ENCODE measurements at regions not wholly inside any gene's neighbourhood (a gene's known extent, or its start where the extent isn't known, plus 50 kb on each side); places are given as distances from the start of the nearest gene placed in this dataset.

DNA sequence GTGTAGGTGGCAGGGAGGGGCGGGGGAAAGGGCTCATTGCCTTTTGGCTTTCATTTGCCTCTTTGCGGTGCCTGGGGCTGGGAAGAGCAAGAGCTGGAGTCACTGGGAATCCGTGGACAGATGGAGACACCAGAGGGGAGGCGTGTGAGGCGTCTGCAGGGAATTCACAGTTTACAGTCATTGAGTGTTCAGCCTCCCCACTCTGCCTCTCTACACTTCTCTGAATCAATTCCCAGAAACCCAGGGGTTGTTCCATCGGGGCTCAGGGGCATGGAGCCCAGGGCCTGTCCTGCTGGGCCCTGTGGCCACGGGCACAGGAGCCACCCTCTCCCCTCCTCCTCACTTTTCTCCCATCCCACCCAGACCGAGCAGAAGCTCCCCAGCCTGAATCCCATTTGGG is 160.5 kb upstream of the NAV2 start:
- Mint-ChIP-seq H3K27ac (no peak overlapping the region), H3K36me3 (ENCODE audit: low read depth) (no peaks in the 10 kb centered on the region), H3K27me3 (ENCODE audit: insufficient read depth, low read depth, poor library complexity) (peaks cover 9% of the 10 kb centered on the region), H3K9me3 (no peaks in the 10 kb centered on the region), H3K4me1 (peaks cover 27% of the 10 kb centered on the region), H3K4me3 (no peak overlapping the region)
- H3K27ac ChIP-seq (ENCODE audit: low read depth): no peak overlapping the region
- 0 out of 2 replicates have a peak overlapping the region, but pooled peaks have one; percentile 78 for H2AFZ ChIP-seq
- H3K36me3 ChIP-seq (ENCODE audit: insufficient read depth): no peaks in the 10 kb centered on the region
- H3K27me3 ChIP-seq (ENCODE audit: insufficient read depth): no peaks in the 10 kb centered on the region
- no peak for ATAC-seq
- no peaks in the 10 kb centered on the region for H3K79me2 ChIP-seq (replicated peaks; ENCODE audit: insufficient read depth)
- H3K9me2 ChIP-seq (ENCODE audit: insufficient read depth): no peaks in the 10 kb centered on the region
- DNase-seq (ENCODE audit: low spot score): no peak
- H3K4me3 ChIP-seq: no peak overlapping the region
- H4K20me1 ChIP-seq (replicated peaks; ENCODE audit: insufficient read depth): no peaks in the 10 kb centered on the region
- TF ChIP-seq POLR2AphosphoS5 (IDR thresholded peaks at IDR 0.05; ENCODE audit: low read depth): no peak
- TF ChIP-seq, protein P1, sequence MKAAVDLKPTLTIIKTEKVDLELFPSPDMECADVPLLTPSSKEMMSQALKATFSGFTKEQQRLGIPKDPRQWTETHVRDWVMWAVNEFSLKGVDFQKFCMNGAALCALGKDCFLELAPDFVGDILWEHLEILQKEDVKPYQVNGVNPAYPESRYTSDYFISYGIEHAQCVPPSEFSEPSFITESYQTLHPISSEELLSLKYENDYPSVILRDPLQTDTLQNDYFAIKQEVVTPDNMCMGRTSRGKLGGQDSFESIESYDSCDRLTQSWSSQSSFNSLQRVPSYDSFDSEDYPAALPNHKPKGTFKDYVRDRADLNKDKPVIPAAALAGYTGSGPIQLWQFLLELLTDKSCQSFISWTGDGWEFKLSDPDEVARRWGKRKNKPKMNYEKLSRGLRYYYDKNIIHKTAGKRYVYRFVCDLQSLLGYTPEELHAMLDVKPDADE (IDR thresholded peaks at IDR 0.05): no peak
- no peak for TF ChIP-seq EZH2phosphoT487 (IDR thresholded peaks at IDR 0.05; ENCODE audit: unreplicated experiment)
- no peak for TF ChIP-seq STAT1 (IDR thresholded peaks at IDR 0.05; ENCODE audit: unreplicated experiment)
- no peaks in the 10 kb centered on the region for H3F3A ChIP-seq (replicated peaks; ENCODE audit: low read depth)
- no peak overlapping the region for H3K4me2 ChIP-seq
- 0 out of 2 replicates have a peak, but pooled peaks cover 5% of the 10 kb centered on the region for H3K4me1 ChIP-seq (ENCODE audit: insufficient read depth)

DNA sequence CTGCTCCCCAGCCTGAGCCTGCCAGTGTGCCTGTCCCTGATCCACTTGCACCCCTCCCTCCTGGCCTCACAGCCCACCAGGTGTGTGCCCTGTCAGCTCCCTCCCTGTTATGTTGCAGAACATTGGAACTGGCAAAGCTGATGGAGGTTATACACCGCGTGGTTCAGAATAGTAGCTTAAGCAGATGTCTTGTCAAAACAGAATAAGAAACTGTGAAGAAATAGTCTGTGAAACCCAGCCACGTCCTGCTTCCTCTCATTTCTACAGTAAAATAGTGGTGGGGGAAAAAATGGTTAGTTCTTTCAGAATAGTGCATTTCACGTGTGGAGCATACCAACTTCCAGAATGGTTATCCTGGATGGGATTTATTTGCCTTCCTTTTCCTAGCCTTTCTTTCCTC is 161.2 kb upstream of the NAV2 start:
- Histone ChIP-seq H3K9me2 (ENCODE audit: insufficient read depth) (no peaks in the 10 kb centered on the region), H3K27ac (ENCODE audit: low read depth) (no peak overlapping the region), H4K20me1 (replicated peaks; ENCODE audit: insufficient read depth) (no peaks in the 10 kb centered on the region), H3K4me1 (ENCODE audit: insufficient read depth) (0 out of 2 replicates have a peak, but pooled peaks cover 5% of the 10 kb centered on the region), H3F3A (replicated peaks; ENCODE audit: low read depth) (no peaks in the 10 kb centered on the region), H3K27me3 (ENCODE audit: insufficient read depth) (no peaks in the 10 kb centered on the region), H2AFZ (no peak overlapping the region), H3K4me3 (no peak overlapping the region), H3K36me3 (ENCODE audit: insufficient read depth) (no peaks in the 10 kb centered on the region), H3K4me2 (no peak overlapping the region), H3K79me2 (replicated peaks; ENCODE audit: insufficient read depth) (no peaks in the 10 kb centered on the region)
- no peaks in the 10 kb centered on the region for H3K36me3 Mint-ChIP-seq (ENCODE audit: low read depth)
- no peak overlapping the region for H3K4me3 Mint-ChIP-seq
- H3K9me3 Mint-ChIP-seq: no peaks in the 10 kb centered on the region
- H3K27me3 Mint-ChIP-seq (ENCODE audit: insufficient read depth, low read depth, poor library complexity): peaks cover 9% of the 10 kb centered on the region
- DNase-seq (ENCODE audit: low spot score): no peak
- peaks cover 27% of the 10 kb centered on the region for H3K4me1 Mint-ChIP-seq
- no peak for ATAC-seq
- no peak overlapping the region for H3K27ac Mint-ChIP-seq
- TF ChIP-seq, protein P2, sequence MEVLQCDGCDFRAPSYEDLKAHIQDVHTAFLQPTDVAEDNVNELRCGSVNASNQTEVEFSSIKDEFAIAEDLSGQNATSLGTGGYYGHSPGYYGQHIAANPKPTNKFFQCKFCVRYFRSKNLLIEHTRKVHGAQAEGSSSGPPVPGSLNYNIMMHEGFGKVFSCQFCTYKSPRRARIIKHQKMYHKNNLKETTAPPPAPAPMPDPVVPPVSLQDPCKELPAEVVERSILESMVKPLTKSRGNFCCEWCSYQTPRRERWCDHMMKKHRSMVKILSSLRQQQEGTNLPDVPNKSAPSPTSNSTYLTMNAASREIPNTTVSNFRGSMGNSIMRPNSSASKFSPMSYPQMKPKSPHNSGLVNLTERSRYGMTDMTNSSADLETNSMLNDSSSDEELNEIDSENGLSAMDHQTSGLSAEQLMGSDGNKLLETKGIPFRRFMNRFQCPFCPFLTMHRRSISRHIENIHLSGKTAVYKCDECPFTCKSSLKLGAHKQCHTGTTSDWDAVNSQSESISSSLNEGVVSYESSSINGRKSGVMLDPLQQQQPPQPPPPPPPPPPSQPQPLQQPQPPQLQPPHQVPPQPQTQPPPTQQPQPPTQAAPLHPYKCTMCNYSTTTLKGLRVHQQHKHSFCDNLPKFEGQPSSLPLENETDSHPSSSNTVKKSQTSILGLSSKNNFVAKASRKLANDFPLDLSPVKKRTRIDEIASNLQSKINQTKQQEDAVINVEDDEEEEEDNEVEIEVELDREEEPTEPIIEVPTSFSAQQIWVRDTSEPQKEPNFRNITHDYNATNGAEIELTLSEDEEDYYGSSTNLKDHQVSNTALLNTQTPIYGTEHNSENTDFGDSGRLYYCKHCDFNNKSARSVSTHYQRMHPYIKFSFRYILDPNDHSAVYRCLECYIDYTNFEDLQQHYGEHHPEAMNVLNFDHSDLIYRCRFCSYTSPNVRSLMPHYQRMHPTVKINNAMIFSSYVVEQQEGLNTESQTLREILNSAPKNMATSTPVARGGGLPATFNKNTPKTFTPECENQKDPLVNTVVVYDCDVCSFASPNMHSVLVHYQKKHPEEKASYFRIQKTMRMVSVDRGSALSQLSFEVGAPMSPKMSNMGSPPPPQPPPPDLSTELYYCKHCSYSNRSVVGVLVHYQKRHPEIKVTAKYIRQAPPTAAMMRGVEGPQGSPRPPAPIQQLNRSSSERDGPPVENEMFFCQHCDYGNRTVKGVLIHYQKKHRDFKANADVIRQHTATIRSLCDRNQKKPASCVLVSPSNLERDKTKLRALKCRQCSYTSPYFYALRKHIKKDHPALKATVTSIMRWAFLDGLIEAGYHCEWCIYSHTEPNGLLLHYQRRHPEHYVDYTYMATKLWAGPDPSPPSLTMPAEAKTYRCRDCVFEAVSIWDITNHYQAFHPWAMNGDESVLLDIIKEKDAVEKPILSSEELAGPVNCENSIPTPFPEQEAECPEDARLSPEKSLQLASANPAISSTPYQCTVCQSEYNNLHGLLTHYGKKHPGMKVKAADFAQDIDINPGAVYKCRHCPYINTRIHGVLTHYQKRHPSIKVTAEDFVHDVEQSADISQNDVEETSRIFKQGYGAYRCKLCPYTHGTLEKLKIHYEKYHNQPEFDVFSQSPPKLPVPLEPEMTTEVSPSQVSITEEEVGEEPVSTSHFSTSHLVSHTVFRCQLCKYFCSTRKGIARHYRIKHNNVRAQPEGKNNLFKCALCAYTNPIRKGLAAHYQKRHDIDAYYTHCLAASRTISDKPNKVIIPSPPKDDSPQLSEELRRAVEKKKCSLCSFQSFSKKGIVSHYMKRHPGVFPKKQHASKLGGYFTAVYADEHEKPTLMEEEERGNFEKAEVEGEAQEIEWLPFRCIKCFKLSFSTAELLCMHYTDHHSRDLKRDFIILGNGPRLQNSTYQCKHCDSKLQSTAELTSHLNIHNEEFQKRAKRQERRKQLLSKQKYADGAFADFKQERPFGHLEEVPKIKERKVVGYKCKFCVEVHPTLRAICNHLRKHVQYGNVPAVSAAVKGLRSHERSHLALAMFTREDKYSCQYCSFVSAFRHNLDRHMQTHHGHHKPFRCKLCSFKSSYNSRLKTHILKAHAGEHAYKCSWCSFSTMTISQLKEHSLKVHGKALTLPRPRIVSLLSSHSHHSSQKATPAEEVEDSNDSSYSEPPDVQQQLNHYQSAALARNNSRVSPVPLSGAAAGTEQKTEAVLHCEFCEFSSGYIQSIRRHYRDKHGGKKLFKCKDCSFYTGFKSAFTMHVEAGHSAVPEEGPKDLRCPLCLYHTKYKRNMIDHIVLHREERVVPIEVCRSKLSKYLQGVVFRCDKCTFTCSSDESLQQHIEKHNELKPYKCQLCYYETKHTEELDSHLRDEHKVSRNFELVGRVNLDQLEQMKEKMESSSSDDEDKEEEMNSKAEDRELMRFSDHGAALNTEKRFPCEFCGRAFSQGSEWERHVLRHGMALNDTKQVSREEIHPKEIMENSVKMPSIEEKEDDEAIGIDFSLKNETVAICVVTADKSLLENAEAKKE (CRISPR knock-in tag; IDR thresholded peaks at IDR 0.05): no peak
- TF ChIP-seq JUNB (IDR thresholded peaks at IDR 0.05; ENCODE audit: unreplicated experiment) (no peak), ZNF331 (CRISPR knock-in tag; IDR thresholded peaks at IDR 0.05; ENCODE audit: low read depth) (no peak), NANOG (IDR thresholded peaks at IDR 0.05; ENCODE audit: borderline replicate concordance) (no peak), ZNF114 (CRISPR knock-in tag; IDR thresholded peaks at IDR 0.05) (no peak), EZH2 (IDR thresholded peaks at IDR 0.05; ENCODE audit: low read depth, unreplicated experiment) (no peak)
- TF ChIP-seq, protein P1 (IDR thresholded peaks at IDR 0.05): no peak
- TF ChIP-seq, protein P3, sequence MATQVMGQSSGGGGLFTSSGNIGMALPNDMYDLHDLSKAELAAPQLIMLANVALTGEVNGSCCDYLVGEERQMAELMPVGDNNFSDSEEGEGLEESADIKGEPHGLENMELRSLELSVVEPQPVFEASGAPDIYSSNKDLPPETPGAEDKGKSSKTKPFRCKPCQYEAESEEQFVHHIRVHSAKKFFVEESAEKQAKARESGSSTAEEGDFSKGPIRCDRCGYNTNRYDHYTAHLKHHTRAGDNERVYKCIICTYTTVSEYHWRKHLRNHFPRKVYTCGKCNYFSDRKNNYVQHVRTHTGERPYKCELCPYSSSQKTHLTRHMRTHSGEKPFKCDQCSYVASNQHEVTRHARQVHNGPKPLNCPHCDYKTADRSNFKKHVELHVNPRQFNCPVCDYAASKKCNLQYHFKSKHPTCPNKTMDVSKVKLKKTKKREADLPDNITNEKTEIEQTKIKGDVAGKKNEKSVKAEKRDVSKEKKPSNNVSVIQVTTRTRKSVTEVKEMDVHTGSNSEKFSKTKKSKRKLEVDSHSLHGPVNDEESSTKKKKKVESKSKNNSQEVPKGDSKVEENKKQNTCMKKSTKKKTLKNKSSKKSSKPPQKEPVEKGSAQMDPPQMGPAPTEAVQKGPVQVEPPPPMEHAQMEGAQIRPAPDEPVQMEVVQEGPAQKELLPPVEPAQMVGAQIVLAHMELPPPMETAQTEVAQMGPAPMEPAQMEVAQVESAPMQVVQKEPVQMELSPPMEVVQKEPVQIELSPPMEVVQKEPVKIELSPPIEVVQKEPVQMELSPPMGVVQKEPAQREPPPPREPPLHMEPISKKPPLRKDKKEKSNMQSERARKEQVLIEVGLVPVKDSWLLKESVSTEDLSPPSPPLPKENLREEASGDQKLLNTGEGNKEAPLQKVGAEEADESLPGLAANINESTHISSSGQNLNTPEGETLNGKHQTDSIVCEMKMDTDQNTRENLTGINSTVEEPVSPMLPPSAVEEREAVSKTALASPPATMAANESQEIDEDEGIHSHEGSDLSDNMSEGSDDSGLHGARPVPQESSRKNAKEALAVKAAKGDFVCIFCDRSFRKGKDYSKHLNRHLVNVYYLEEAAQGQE (IDR thresholded peaks at IDR 0.05; ENCODE audit: unreplicated experiment): no peak
